ENCODE measurements at regions not wholly inside any gene's neighbourhood (a gene's known extent, or its start where the extent isn't known, plus 50 kb on each side); places are given as distances from the start of the nearest gene placed in this dataset.

GRCh38 chr9:22395687-22396141 is 50.9 kb upstream of the DMRTA1 start:
- Histone ChIP-seq H3K79me2 (ENCODE audit: insufficient read depth, low read depth) (no peaks in the 10 kb centered on the region), H3K36me3 (ENCODE audit: insufficient read depth) (no peaks in the 10 kb centered on the region), H3K27me3 (ENCODE audit: insufficient read depth, low read depth) (no peaks in the 10 kb centered on the region), H3K4me2 (no peak overlapping the region), H3K9ac (no peak overlapping the region), H3K4me3 (IDR thresholded peaks at IDR 0.05; ENCODE audit: insufficient read depth, low read depth, low read length) (no peak overlapping the region), H3K4me1 (ENCODE audit: low read depth, poor library complexity, severe bottlenecking) (no peaks in the 10 kb centered on the region), H3K27ac (no peak overlapping the region), H2AFZ (ENCODE audit: low read depth) (no peak overlapping the region), H4K20me1 (ENCODE audit: insufficient read depth) (no peaks in the 10 kb centered on the region)
- no peak for TF ChIP-seq CTCF (conservative IDR thresholded peaks at IDR 0.05; ENCODE audit: low read depth, low read length)
